GM12892 (cell line): ENCODE measurements at regions not wholly inside any gene's neighbourhood (a gene's known extent, or its start where the extent isn't known, plus 50 kb on each side); places are given as distances from the start of the nearest gene placed in this dataset.

ENCODE experiments used
- POLR2A ChIP-seq: IDR thresholded peaks from 2 replicates; pipeline ENCODE4 v1.6.1; 2011; ENCODE audit warnings: low read depth, low read length, control low read depth
- POLR2AphosphoS5 ChIP-seq: IDR thresholded peaks from 2 replicates; pipeline ENCODE4 v1.6.1; 2011; ENCODE audit warnings: low read depth, low read length, control low read depth

DNA sequence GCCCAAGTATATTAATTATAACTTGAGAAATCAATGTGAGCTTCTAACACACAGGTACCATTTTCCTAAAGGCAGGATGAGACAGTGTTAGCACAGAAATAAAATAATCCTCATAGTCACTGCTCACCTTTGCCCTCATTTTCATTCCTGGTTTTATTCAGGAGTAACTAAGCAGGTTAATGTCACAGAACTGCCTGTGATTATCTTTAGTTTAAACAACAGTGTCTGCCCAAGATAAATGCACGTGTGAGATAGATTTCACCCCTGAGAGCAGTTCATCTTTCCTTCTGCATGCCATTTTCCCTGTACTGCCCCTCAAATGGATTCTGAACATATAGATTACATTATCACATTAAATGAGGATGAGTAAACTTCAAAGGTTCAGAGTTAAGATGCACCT lies 250.7 kb downstream of the RMST start:
- TF ChIP-seq POLR2AphosphoS5 (no peak), POLR2A (no peak)
